IMR-90 (cell line): ENCODE measurements at regions not wholly inside any gene's neighbourhood (a gene's known extent, or its start where the extent isn't known, plus 50 kb on each side); places are given as distances from the start of the nearest gene placed in this dataset.

Experiments used
- ATAC-seq: fragments of 200-7000 bp; cut with Tn5 transposase; 2 replicates; pipeline ENCODE4 v1.9.1; 2020; ENCODE audit warnings: low read depth, mild to moderate bottlenecking, moderate library complexity
- BruUV-seq: library from RNA; stranded (reverse); fragments of 400-500 nt; replicated peaks from 2 replicates; lab custom pipeline; 2021; lab: Mats Ljungman, UMichigan
- CTCF ChIA-PET: fragments of 300-600 bp; formaldehyde crosslinking; extraction: SDS; loops from one replicate; lab custom pipeline; 2021; ENCODE audit warnings: antibody characterized with exemption; lab: Yijun Ruan, JAX
- POLR2A ChIA-PET: fragments of 300-600 bp; sonication (Branson Sonifier 250); formaldehyde crosslinking; loops from one replicate; lab custom pipeline; 2022; ENCODE audit warnings: antibody characterized with exemption; ENCODE audit not compliant: unreplicated experiment; lab: Charles Lee
- DNase-seq: peaks from one replicate; pipeline ENCODE4 v3.0.0; 2013
- H2AFZ ChIP-seq: replicated peaks from 2 replicates; pipeline ENCODE3; 2013; ENCODE audit warnings: low read length, mild to moderate bottlenecking; ENCODE audit not compliant: poor library complexity
- H2AK5ac ChIP-seq: 2 replicates; pipeline ENCODE4 v1.6.1; 2013; ENCODE audit warnings: low read depth, low read length, inconsistent platforms
- H2AK9ac ChIP-seq: replicated peaks from 2 replicates; pipeline ENCODE3; 2013; ENCODE audit warnings: mild to moderate bottlenecking, low read depth, low read length, moderate library complexity; ENCODE audit not compliant: poor library complexity
- H2BK120ac ChIP-seq: 2 replicates; pipeline ENCODE4 v1.6.1; 2013; ENCODE audit warnings: low read depth, low read length, inconsistent platforms
- H2BK15ac ChIP-seq: 3 replicates; pipeline ENCODE4 v1.6.1; 2013; ENCODE audit warnings: low read depth, low read length, inconsistent platforms
- H2BK20ac ChIP-seq: 2 replicates; pipeline ENCODE4 v1.6.1; 2013; ENCODE audit warnings: low read depth, mild to moderate bottlenecking, inconsistent platforms, low read length, moderate library complexity
- H2BK5ac ChIP-seq: 2 replicates; pipeline ENCODE4 v1.6.1; 2013; ENCODE audit warnings: mild to moderate bottlenecking, low read depth, low read length, inconsistent platforms; ENCODE audit not compliant: poor library complexity, severe bottlenecking
- H3K14ac ChIP-seq: replicated peaks from 2 replicates; pipeline ENCODE4 v1.6.1; 2013; ENCODE audit warnings: low read depth, low read length, inconsistent platforms
- H3K18ac ChIP-seq: 2 replicates; pipeline ENCODE4 v1.6.1; 2013; ENCODE audit warnings: low read depth, low read length, control low read depth
- H3K23ac ChIP-seq: 2 replicates; pipeline ENCODE4 v1.6.1; 2013; ENCODE audit warnings: low read depth, low read length, inconsistent platforms
- H3K27ac ChIP-seq: 2 replicates; pipeline ENCODE4 v1.5.1; 2013; ENCODE audit warnings: mild to moderate bottlenecking, control low read depth, low read length; ENCODE audit not compliant: insufficient read depth
- H3K27me3 ChIP-seq: 2 replicates; pipeline ENCODE4 v1.6.1; 2013; ENCODE audit warnings: low read length; ENCODE audit not compliant: control insufficient read depth, insufficient read depth
- H3K36me3 ChIP-seq: 2 replicates; pipeline ENCODE4 v1.6.1; 2013; ENCODE audit warnings: low read length, mixed read lengths; ENCODE audit not compliant: control insufficient read depth, insufficient read depth
- H3K4ac ChIP-seq: 2 replicates; pipeline ENCODE4 v1.6.1; 2013; ENCODE audit warnings: low read depth, low read length, inconsistent platforms
- H3K4me1 ChIP-seq: 2 replicates; pipeline ENCODE4 v1.6.1; 2013; ENCODE audit warnings: low read length, mixed read lengths; ENCODE audit not compliant: control insufficient read depth, insufficient read depth
- H3K4me2 ChIP-seq: 2 replicates; pipeline ENCODE4 v1.6.1; 2013; ENCODE audit warnings: low read depth, mild to moderate bottlenecking, control low read depth, low read length, moderate library complexity
- H3K4me3 ChIP-seq: 2 replicates; pipeline ENCODE4 v1.5.1; 2013; ENCODE audit warnings: low read depth, mild to moderate bottlenecking, control low read depth, low read length, moderate library complexity; ENCODE audit not compliant: insufficient read depth
- H3K56ac ChIP-seq: 2 replicates; pipeline ENCODE4 v1.6.1; 2013; ENCODE audit warnings: low read length, inconsistent platforms; ENCODE audit not compliant: insufficient read depth; ENCODE audit errors: extremely low read depth
- H3K79me1 ChIP-seq, 2 experiments: 2 replicates each; pipeline ENCODE4 v1.6.1; 2013; ENCODE audit warnings: low read length in 2 of 2, inconsistent platforms in 1 of 2, low read depth in 1 of 2
- H3K9ac ChIP-seq: 2 replicates; pipeline ENCODE4 v1.6.1; 2013; ENCODE audit warnings: low read depth, low read length, control low read depth
- H3K9me1 ChIP-seq: 2 replicates; pipeline ENCODE4 v1.6.1; 2013; ENCODE audit warnings: low read length, inconsistent platforms; ENCODE audit not compliant: insufficient read depth
- H3K9me3 ChIP-seq: 2 replicates; pipeline ENCODE4 v1.6.1; 2013; ENCODE audit warnings: low read length; ENCODE audit not compliant: control insufficient read depth, insufficient read depth
- H4K20me1 ChIP-seq: 2 replicates; pipeline ENCODE4 v1.6.1; 2013; ENCODE audit warnings: low read length, inconsistent platforms; ENCODE audit not compliant: insufficient read depth
- H4K5ac ChIP-seq: 2 replicates; pipeline ENCODE4 v1.6.1; 2013; ENCODE audit warnings: mild to moderate bottlenecking, low read depth, low read length, control low read depth
- H4K8ac ChIP-seq, 2 experiments: 2 replicates each; pipeline ENCODE4 v1.6.1; 2013; ENCODE audit warnings: low read depth in 2 of 2, low read length in 2 of 2, control low read depth in 1 of 2, inconsistent platforms in 1 of 2
- H4K91ac ChIP-seq: 2 replicates; pipeline ENCODE4 v1.6.1; 2013; ENCODE audit warnings: low read depth, low read length, inconsistent platforms; ENCODE audit not compliant: insufficient read depth
- BHLHE40 ChIP-seq: fragments of 150-350 bp; IDR thresholded peaks from 2 replicates; pipeline ENCODE4 v1.6.1; 2016; ENCODE audit warnings: mild to moderate bottlenecking, low read depth, low read length
- CEBPB ChIP-seq: IDR thresholded peaks from 2 replicates; pipeline ENCODE4 v1.6.1; 2012; ENCODE audit warnings: low read depth, low read length, improper control_type of control experiment
- CHD1 ChIP-seq: IDR thresholded peaks from 2 replicates; pipeline ENCODE4 v1.6.1; 2012; ENCODE audit warnings: low read depth, low read length, improper control_type of control experiment
- FOS ChIP-seq: fragments of 150-350 bp; IDR thresholded peaks from 2 replicates; pipeline ENCODE4 v1.6.1; 2016; ENCODE audit warnings: low read depth, low read length
- MAFK ChIP-seq: IDR thresholded peaks from 2 replicates; pipeline ENCODE4 v1.6.1; 2012; ENCODE audit warnings: low read depth, low read length, improper control_type of control experiment
- MAZ ChIP-seq: IDR thresholded peaks from 2 replicates; pipeline ENCODE4 v1.6.1; 2012; ENCODE audit warnings: low read depth, mild to moderate bottlenecking, low read length, improper control_type of control experiment, moderate library complexity, borderline replicate concordance
- MXI1 ChIP-seq: IDR thresholded peaks from 2 replicates; pipeline ENCODE4 v1.6.1; 2012; ENCODE audit warnings: low read depth, mild to moderate bottlenecking, low read length, moderate library complexity, borderline replicate concordance
- NFE2L2 ChIP-seq: fragments of 150-350 bp; IDR thresholded peaks from 2 replicates; pipeline ENCODE4 v1.6.1; 2016; ENCODE audit warnings: low read depth, mild to moderate bottlenecking, low read length
- RAD21 ChIP-seq: IDR thresholded peaks from 2 replicates; pipeline ENCODE4 v1.6.1; 2012; ENCODE audit warnings: low read length, improper control_type of control experiment
- RCOR1 ChIP-seq: IDR thresholded peaks from 2 replicates; pipeline ENCODE4 v1.6.1; 2012; ENCODE audit warnings: mild to moderate bottlenecking, low read length, improper control_type of control experiment; ENCODE audit not compliant: insufficient replicate concordance
- RFX5 ChIP-seq: IDR thresholded peaks from 2 replicates; pipeline ENCODE4 v1.8.0; 2012; ENCODE audit warnings: low read depth, mild to moderate bottlenecking, low read length, moderate library complexity
- WGBS, 2 experiments: methylation state at CpG; one replicate each; pipeline versions ENCODE4 v1.1.5 to v1.1.7; 2013; ENCODE audit warnings: missing lambda C conversion rate in 2 of 2; ENCODE audit not compliant: insufficient read length in 1 of 2; ENCODE audit errors: extremely low coverage in 2 of 2; 5-methylcytosine and 5-hydroxymethylcytosine counted together
- dilution Hi-C: fragments of 300-500 bp; cut with HindIII; formaldehyde crosslinking; loops from one replicate; pipeline ENCODE4 v1.14.3; 2018; ENCODE audit warnings: low sequenced_read_pairs; ENCODE audit not compliant: unreplicated experiment
- in situ Hi-C: fragments of 300-500 bp; cut with MboI; formaldehyde crosslinking; loops from 3 replicates; pipeline ENCODE4 v1.14.3; 2019; ENCODE audit warnings: low sequenced_read_pairs, inconsistent platforms, mixed read lengths
- intact Hi-C: fragments of 100-400 bp; cut with micrococcal nuclease; formaldehyde crosslinking; loops from 2 replicates; pipeline ENCODE4 v1.10.0; 2022
- TF ChIP-seq, protein P1 (sequence below): conservative IDR thresholded peaks from 2 replicates; pipeline ENCODE4 v1.5.1; 2012; ENCODE audit warnings: mild to moderate bottlenecking, low read depth, low read length, improper control_type of control experiment
- TF ChIP-seq, protein P2 (sequence below): fragments of 150-350 bp; IDR thresholded peaks from 2 replicates; pipeline ENCODE4 v1.6.1; 2017; ENCODE audit warnings: mild to moderate bottlenecking, antibody characterized with exemption, low read length, low read depth
- TF ChIP-seq, protein P3 (sequence below): fragments of 150-350 bp; IDR thresholded peaks from 2 replicates; pipeline ENCODE4 v1.6.1; 2016; ENCODE audit warnings: low read depth, mild to moderate bottlenecking, low read length, moderate library complexity, borderline replicate concordance

DNA sequence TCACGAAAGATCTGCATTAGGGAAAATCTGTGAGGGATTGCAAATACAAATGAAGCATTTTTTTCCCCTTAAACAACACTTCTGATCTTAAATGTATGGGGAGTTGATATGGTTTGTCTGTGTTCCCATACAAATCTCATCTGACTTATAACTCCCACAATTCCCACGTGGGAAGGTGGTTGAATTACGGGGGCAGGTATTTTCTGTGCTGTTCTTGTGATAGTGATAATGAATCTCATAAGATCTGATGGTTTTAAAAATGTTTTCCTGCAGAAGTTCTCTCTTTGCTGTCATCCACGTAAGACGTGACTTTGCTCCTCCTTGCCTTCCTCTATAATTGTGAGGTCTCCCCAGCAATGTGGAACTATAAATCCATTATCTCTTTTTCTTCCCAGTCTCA is 107.4 kb upstream of the KCNIP4 start:
- no peak overlapping the region for H3K27ac ChIP-seq
- no peaks in the 10 kb centered on the region for H3K9me1 ChIP-seq
- H2BK5ac ChIP-seq = no peak overlapping the region
- no TSS peak for BruUV-seq
- ATAC-seq (no peak), DNase-seq (no peak)
- H4K8ac ChIP-seq = no peak overlapping the region
- no peak overlapping the region for H3K14ac ChIP-seq
- CTCF ChIA-PET = no interaction called here
- no peak overlapping the region for H2BK20ac ChIP-seq
- no peak overlapping the region for H2AK9ac ChIP-seq
- no peak overlapping the region for H3K9ac ChIP-seq
- no peaks in the 10 kb centered on the region for H3K79me1 ChIP-seq
- TF ChIP-seq NFE2L2 = no peak
- no peak for TF ChIP-seq BHLHE40
- TF ChIP-seq MXI1 = no peak
- TF ChIP-seq FOS = no peak
- no peak for TF ChIP-seq RAD21
- no peak for TF ChIP-seq CHD1
- TF ChIP-seq, protein P1, sequence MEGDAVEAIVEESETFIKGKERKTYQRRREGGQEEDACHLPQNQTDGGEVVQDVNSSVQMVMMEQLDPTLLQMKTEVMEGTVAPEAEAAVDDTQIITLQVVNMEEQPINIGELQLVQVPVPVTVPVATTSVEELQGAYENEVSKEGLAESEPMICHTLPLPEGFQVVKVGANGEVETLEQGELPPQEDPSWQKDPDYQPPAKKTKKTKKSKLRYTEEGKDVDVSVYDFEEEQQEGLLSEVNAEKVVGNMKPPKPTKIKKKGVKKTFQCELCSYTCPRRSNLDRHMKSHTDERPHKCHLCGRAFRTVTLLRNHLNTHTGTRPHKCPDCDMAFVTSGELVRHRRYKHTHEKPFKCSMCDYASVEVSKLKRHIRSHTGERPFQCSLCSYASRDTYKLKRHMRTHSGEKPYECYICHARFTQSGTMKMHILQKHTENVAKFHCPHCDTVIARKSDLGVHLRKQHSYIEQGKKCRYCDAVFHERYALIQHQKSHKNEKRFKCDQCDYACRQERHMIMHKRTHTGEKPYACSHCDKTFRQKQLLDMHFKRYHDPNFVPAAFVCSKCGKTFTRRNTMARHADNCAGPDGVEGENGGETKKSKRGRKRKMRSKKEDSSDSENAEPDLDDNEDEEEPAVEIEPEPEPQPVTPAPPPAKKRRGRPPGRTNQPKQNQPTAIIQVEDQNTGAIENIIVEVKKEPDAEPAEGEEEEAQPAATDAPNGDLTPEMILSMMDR = no peak
- no peak for TF ChIP-seq RFX5
- TF ChIP-seq, protein P2, sequence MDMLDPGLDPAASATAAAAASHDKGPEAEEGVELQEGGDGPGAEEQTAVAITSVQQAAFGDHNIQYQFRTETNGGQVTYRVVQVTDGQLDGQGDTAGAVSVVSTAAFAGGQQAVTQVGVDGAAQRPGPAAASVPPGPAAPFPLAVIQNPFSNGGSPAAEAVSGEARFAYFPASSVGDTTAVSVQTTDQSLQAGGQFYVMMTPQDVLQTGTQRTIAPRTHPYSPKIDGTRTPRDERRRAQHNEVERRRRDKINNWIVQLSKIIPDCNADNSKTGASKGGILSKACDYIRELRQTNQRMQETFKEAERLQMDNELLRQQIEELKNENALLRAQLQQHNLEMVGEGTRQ = no peak
- no peak for TF ChIP-seq RCOR1
- TF ChIP-seq, protein P3, sequence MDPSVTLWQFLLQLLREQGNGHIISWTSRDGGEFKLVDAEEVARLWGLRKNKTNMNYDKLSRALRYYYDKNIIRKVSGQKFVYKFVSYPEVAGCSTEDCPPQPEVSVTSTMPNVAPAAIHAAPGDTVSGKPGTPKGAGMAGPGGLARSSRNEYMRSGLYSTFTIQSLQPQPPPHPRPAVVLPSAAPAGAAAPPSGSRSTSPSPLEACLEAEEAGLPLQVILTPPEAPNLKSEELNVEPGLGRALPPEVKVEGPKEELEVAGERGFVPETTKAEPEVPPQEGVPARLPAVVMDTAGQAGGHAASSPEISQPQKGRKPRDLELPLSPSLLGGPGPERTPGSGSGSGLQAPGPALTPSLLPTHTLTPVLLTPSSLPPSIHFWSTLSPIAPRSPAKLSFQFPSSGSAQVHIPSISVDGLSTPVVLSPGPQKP = no peak
- no peak for TF ChIP-seq CEBPB
- no peak for TF ChIP-seq MAZ
- no peak for TF ChIP-seq MAFK
- no peak overlapping the region for H3K56ac ChIP-seq
- no peak overlapping the region for H3K4me3 ChIP-seq
- POLR2A ChIA-PET = no interaction called here
- H4K20me1 ChIP-seq = no peaks in the 10 kb centered on the region
- no peak overlapping the region for H2BK15ac ChIP-seq
- H3K4me1 ChIP-seq = no peaks in the 10 kb centered on the region
- H2AK5ac ChIP-seq = no peak overlapping the region
- no peak overlapping the region for H3K18ac ChIP-seq
- in situ Hi-C loops = no loop called here
- H2AFZ ChIP-seq = no peak overlapping the region
- no peak overlapping the region for H2BK120ac ChIP-seq
- no peaks in the 10 kb centered on the region for H3K36me3 ChIP-seq
- H4K5ac ChIP-seq = no peak overlapping the region
- no peak overlapping the region for H3K4ac ChIP-seq
- H3K4me2 ChIP-seq = no peak overlapping the region
- dilution Hi-C loops = no loop called here
- H3K27me3 ChIP-seq = no peaks in the 10 kb centered on the region
- intact Hi-C loops = no loop called here
- no peak overlapping the region for H4K91ac ChIP-seq
- H3K9me3 ChIP-seq = 0 out of 2 replicates have a peak, but pooled peaks cover 2% of the 10 kb centered on the region
- no peak overlapping the region for H3K23ac ChIP-seq
- WGBS, 2 experiments = no CpG with 5 or more reads among the region's 5 CpGs
